Right atrium auricular region (tissue), 2 donors: ENCODE measurements at regions not wholly inside any gene's neighbourhood (a gene's known extent, or its start where the extent isn't known, plus 50 kb on each side); places are given as distances from the start of the nearest gene placed in this dataset.
"Not testable (repeated sequence)": the region's sequence is repeated elsewhere in the genome, so short reads cannot be mapped to it uniquely, and the experiment has no call there.

ENCODE experiments used
- DNase-seq: peaks from one replicate; pipeline ENCODE4 v3.0.0-alpha.2; 2019; ENCODE audit warnings: low spot score
- H3K27ac ChIP-seq, 2 donors: fragments of 200-600 bp; sonication (generic); 1 replicate in 1 of 2; 2 replicates in 1 of 2; pipeline ENCODE4 v1.5.1; 2016 to 2019
- H3K27me3 ChIP-seq, 2 donors: fragments of 200-600 bp; sonication (generic); one replicate each; pipeline versions ENCODE4 v1.5.1 to v1.6.0; 2017 to 2019
- H3K36me3 ChIP-seq: fragments of 200-600 bp; sonication (generic); one replicate; pipeline ENCODE4 v1.5.1; 2016
- H3K4me1 ChIP-seq, 2 donors: fragments of 200-600 bp; sonication (generic); one replicate each; pipeline versions ENCODE4 v1.5.1 to v1.6.0; 2017 to 2019
- H3K4me3 ChIP-seq, 2 donors: fragments of 200-600 bp; sonication (generic); 1 replicate in 1 of 2; 2 replicates in 1 of 2; pipeline ENCODE4 v1.5.1; 2017 to 2019; ENCODE audit warnings: mild to moderate bottlenecking in 1 of 2, moderate library complexity in 1 of 2
- H3K9me3 ChIP-seq, 2 donors: fragments of 200-600 bp; sonication (generic); one replicate each; pipeline ENCODE4 v1.5.1; 2019
- CTCF ChIP-seq, 2 donors: fragments of 200-600 bp; sonication (generic); IDR thresholded peaks; one replicate each; pipeline ENCODE4 v1.5.1; 2019; ENCODE audit warnings: antibody characterized with exemption in 2 of 2

GRCh38 chr13:87538366-87539052 is 132.7 kb upstream of the SLITRK5 start:
- Histone ChIP-seq H3K9me3 (peaks cover 0 to 1% of the 10 kb centered on the region in 2 donors), H3K4me1 (no peaks in the 10 kb centered on the region), H3K27me3 (no peaks in the 10 kb centered on the region), H3K36me3 (no peaks in the 10 kb centered on the region), H3K27ac (no peak overlapping the region), H3K4me3 (no peak overlapping the region)
- TF ChIP-seq CTCF (IDR thresholded peaks at IDR 0.05): no peak
- DNase-seq: no peak

- Histone ChIP-seq H3K4me1 (no peaks in the 10 kb centered on the region), H3K27ac (no peak overlapping the region), H3K27me3 (no peaks in the 10 kb centered on the region), H3K4me3 (no peak overlapping the region), H3K36me3 (no peaks in the 10 kb centered on the region), H3K9me3 (no peaks in the 10 kb centered on the region)
- no peak for TF ChIP-seq CTCF (IDR thresholded peaks at IDR 0.05)
- no peak for DNase-seq
Observed at GRCh38 chr13:87553142-87553541, 118.0 kb upstream of the SLITRK5 start.

GRCh38 chr13:87554045-87554444 is 117.1 kb upstream of the SLITRK5 start:
- no peaks in the 10 kb centered on the region for H3K36me3 ChIP-seq

GRCh38 chr13:87557788-87558187 is 113.4 kb upstream of the SLITRK5 start:
- TF ChIP-seq CTCF (IDR thresholded peaks at IDR 0.05): no peak
- Histone ChIP-seq H3K9me3 (no peaks in the 10 kb centered on the region), H3K27ac (no peak overlapping the region), H3K4me3 (no peak overlapping the region), H3K27me3 (no peaks in the 10 kb centered on the region), H3K4me1 (no peaks in the 10 kb centered on the region), H3K36me3 (no peaks in the 10 kb centered on the region)
- no peak for DNase-seq

More at GRCh38 chr13:87554045-87554444, 117.1 kb upstream of the SLITRK5 start:
- H3K9me3 ChIP-seq: no peaks in the 10 kb centered on the region
- H3K4me3 ChIP-seq: no peak overlapping the region
- no peak for DNase-seq
- no peak for TF ChIP-seq CTCF (IDR thresholded peaks at IDR 0.05)
- no peak overlapping the region for H3K27ac ChIP-seq
- no peaks in the 10 kb centered on the region for H3K27me3 ChIP-seq
- no peaks in the 10 kb centered on the region for H3K4me1 ChIP-seq

GRCh38 chr13:87561580-87561979 is 109.6 kb upstream of the SLITRK5 start:
- H3K27ac ChIP-seq, DNase-seq: not testable (repeated sequence)

GRCh38 chr13:87570669-87571068 is 100.5 kb upstream of the SLITRK5 start:
- H3K4me1 ChIP-seq: no peaks in the 10 kb centered on the region
- no peak for TF ChIP-seq CTCF (IDR thresholded peaks at IDR 0.05)
- no peaks in the 10 kb centered on the region for H3K27me3 ChIP-seq

More at GRCh38 chr13:87561580-87561979, 109.6 kb upstream of the SLITRK5 start:
- H3K9me3 ChIP-seq: peaks cover 0 to 12% of the 10 kb centered on the region in 2 donors
- not testable (repeated sequence) for H3K4me3 ChIP-seq, H3K27me3 ChIP-seq, H3K4me1 ChIP-seq, H3K36me3 ChIP-seq

More at GRCh38 chr13:87570669-87571068, 100.5 kb upstream of the SLITRK5 start:
- Histone ChIP-seq H3K9me3 (peaks cover 0 to 11% of the 10 kb centered on the region in 2 donors), H3K27ac (no peak overlapping the region), H3K36me3 (no peaks in the 10 kb centered on the region), H3K4me3 (no peak overlapping the region)
- no peak for DNase-seq
